ENCODE measurements at regions not wholly inside any gene's neighbourhood (a gene's known extent, or its start where the extent isn't known, plus 50 kb on each side); places are given as distances from the start of the nearest gene placed in this dataset.

DNA sequence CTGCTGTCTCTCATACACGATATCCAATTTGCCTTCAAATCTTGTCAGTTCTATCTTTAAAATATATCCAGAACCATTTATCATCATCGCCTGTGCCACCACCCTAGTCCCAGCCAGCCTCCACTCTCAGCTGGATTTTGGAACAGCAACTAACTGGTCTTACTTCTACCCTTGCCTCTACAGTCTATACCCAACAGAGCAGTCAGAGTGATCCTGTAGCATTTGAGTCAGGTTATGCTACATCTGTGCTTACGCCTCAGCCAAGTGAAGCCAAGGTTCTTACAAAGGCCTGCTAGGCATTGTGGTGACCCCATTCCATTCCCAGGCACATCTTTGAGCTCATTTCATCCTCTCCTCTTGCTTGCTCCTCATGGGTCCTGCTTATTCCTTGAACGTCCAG, 95.7 kb upstream of the ACSL1 start:
- Histone ChIP-seq H3K9me3 (ENCODE audit: insufficient read depth, low read length) (no peaks in the 10 kb centered on the region), H3K4me3 (ENCODE audit: low read length) (no peak overlapping the region), H3K79me2 (ENCODE audit: low read length) (no peaks in the 10 kb centered on the region), H3K4me2 (ENCODE audit: low read length) (no peak overlapping the region), H4K20me1 (ENCODE audit: insufficient read depth, low read length) (no peaks in the 10 kb centered on the region), H2AFZ (ENCODE audit: low read depth, low read length) (no peak overlapping the region), H3K36me3 (replicated peaks; ENCODE audit: low read depth, low read length) (no peaks in the 10 kb centered on the region), H3K27ac (ENCODE audit: low read length) (no peak overlapping the region), H3K4me1 (ENCODE audit: low read length) (no peaks in the 10 kb centered on the region), H3K27me3 (ENCODE audit: low read depth, low read length) (no peaks in the 10 kb centered on the region), H3K9ac (ENCODE audit: low read length) (no peak overlapping the region)
- TF ChIP-seq, protein P1, sequence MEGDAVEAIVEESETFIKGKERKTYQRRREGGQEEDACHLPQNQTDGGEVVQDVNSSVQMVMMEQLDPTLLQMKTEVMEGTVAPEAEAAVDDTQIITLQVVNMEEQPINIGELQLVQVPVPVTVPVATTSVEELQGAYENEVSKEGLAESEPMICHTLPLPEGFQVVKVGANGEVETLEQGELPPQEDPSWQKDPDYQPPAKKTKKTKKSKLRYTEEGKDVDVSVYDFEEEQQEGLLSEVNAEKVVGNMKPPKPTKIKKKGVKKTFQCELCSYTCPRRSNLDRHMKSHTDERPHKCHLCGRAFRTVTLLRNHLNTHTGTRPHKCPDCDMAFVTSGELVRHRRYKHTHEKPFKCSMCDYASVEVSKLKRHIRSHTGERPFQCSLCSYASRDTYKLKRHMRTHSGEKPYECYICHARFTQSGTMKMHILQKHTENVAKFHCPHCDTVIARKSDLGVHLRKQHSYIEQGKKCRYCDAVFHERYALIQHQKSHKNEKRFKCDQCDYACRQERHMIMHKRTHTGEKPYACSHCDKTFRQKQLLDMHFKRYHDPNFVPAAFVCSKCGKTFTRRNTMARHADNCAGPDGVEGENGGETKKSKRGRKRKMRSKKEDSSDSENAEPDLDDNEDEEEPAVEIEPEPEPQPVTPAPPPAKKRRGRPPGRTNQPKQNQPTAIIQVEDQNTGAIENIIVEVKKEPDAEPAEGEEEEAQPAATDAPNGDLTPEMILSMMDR (IDR thresholded peaks at IDR 0.05; ENCODE audit: low read depth, low read length), result no peak
- TF ChIP-seq EZH2phosphoT487 (IDR thresholded peaks at IDR 0.05; ENCODE audit: low read depth), result no peak

DNA sequence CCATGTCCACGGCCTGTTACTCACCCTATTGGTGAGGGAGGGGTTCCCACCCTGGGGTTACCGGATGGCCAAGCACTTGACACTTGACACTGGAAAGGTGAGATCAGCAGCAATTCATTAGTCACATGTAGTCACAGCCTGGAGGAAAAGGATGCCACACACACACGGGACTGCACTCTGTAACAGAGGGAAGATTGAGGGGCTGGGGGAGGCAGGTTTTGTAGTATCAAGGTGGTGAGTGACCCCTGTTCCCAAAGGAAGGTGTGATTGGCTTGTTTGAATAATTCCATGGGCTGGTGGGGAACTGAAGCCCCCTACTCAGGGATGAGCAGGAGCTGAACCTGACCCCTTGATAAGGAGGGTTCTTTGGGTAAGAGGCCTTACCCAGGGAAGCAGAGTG, 96.0 kb upstream of the HELT start:
- no peak overlapping the region for H3K4me3 ChIP-seq (ENCODE audit: low read length)
- H3K27ac ChIP-seq (ENCODE audit: low read length), result no peak overlapping the region
- no peaks in the 10 kb centered on the region for H3K79me2 ChIP-seq (ENCODE audit: low read length)
- H3K4me2 ChIP-seq (ENCODE audit: low read length), result no peak overlapping the region
- no peak overlapping the region for H3K9ac ChIP-seq (ENCODE audit: low read length)
- no peaks in the 10 kb centered on the region for H4K20me1 ChIP-seq (ENCODE audit: insufficient read depth, low read length)
- H3K36me3 ChIP-seq (replicated peaks; ENCODE audit: low read depth, low read length), result no peaks in the 10 kb centered on the region
- no peak overlapping the region for H2AFZ ChIP-seq (ENCODE audit: low read depth, low read length)
- no peaks in the 10 kb centered on the region for H3K27me3 ChIP-seq (ENCODE audit: low read depth, low read length)
- no peak for TF ChIP-seq EZH2phosphoT487 (IDR thresholded peaks at IDR 0.05; ENCODE audit: low read depth)
- TF ChIP-seq, protein P1 (IDR thresholded peaks at IDR 0.05; ENCODE audit: low read depth, low read length), result no peak
- no peaks in the 10 kb centered on the region for H3K4me1 ChIP-seq (ENCODE audit: low read length)
- H3K9me3 ChIP-seq (ENCODE audit: insufficient read depth, low read length), result no peaks in the 10 kb centered on the region

DNA sequence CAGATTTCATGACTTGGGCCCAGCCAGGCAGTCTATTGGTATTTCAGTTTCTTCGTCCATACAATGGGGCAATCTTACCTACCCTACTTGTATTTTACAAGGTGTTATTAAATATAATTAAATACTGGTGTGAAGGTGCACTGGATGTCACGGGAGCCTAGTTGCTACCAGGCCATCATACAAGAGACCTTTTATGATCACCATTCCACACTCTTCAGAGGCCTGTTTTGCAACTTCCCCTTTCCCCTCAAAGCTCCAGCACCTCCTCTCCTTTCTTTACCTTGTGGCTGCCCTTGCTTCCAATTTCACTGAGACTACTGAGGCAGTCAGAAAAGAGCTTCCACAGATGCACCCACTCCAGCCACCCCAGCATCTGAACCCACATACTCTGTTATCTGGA, 93.8 kb upstream of the HELT start:
- Histone ChIP-seq H3K27ac (ENCODE audit: low read length) (no peak overlapping the region), H3K79me2 (ENCODE audit: low read length) (no peaks in the 10 kb centered on the region), H2AFZ (ENCODE audit: low read depth, low read length) (no peak overlapping the region), H3K4me2 (ENCODE audit: low read length) (no peak overlapping the region), H3K27me3 (ENCODE audit: low read depth, low read length) (no peaks in the 10 kb centered on the region), H3K4me1 (ENCODE audit: low read length) (no peaks in the 10 kb centered on the region), H4K20me1 (ENCODE audit: insufficient read depth, low read length) (no peaks in the 10 kb centered on the region), H3K9me3 (ENCODE audit: insufficient read depth, low read length) (no peaks in the 10 kb centered on the region), H3K4me3 (ENCODE audit: low read length) (no peak overlapping the region), H3K9ac (ENCODE audit: low read length) (no peak overlapping the region), H3K36me3 (replicated peaks; ENCODE audit: low read depth, low read length) (no peaks in the 10 kb centered on the region)
- TF ChIP-seq EZH2phosphoT487 (IDR thresholded peaks at IDR 0.05; ENCODE audit: low read depth), result no peak
- TF ChIP-seq, protein P1 (IDR thresholded peaks at IDR 0.05; ENCODE audit: low read depth, low read length), result no peak

DNA sequence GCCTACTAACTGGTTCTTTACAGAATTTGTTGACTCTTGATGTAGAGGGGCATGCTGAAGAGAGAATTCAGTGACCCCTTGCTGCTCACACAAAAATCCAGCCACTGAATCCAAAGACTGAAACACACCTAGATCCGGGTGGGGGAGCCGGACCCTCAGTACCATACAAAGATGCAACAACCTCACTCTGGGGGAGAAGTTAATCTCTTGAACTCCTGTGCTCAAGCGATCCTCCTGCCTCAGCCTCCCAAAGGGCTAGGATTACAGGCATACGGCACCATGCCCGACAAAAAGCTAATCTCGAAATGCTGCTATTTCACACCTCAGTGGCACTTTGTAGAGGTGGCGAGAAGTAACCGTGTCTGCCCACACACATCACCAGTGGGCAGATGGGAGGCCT, 88.8 kb upstream of the HELT start:
- Histone ChIP-seq H3K4me3 (ENCODE audit: low read length) (no peak overlapping the region), H3K27ac (ENCODE audit: low read length) (no peak overlapping the region), H3K4me2 (ENCODE audit: low read length) (no peak overlapping the region), H4K20me1 (ENCODE audit: insufficient read depth, low read length) (no peaks in the 10 kb centered on the region), H2AFZ (ENCODE audit: low read depth, low read length) (no peak overlapping the region), H3K36me3 (replicated peaks; ENCODE audit: low read depth, low read length) (no peaks in the 10 kb centered on the region), H3K4me1 (ENCODE audit: low read length) (no peaks in the 10 kb centered on the region), H3K9ac (ENCODE audit: low read length) (no peak overlapping the region), H3K79me2 (ENCODE audit: low read length) (no peaks in the 10 kb centered on the region), H3K27me3 (ENCODE audit: low read depth, low read length) (no peaks in the 10 kb centered on the region), H3K9me3 (ENCODE audit: insufficient read depth, low read length) (no peaks in the 10 kb centered on the region)
- TF ChIP-seq, protein P1 (IDR thresholded peaks at IDR 0.05; ENCODE audit: low read depth, low read length), result no peak
- TF ChIP-seq EZH2phosphoT487 (IDR thresholded peaks at IDR 0.05; ENCODE audit: low read depth), result no peak

Data from OCI-LY3 (cell line).